Retinal pigment epithelial cell (primary cell): ENCODE measurements at regions not wholly inside any gene's neighbourhood (a gene's known extent, or its start where the extent isn't known, plus 50 kb on each side); places are given as distances from the start of the nearest gene placed in this dataset.

Experiments used
- DNase-seq: peaks from one replicate; pipeline ENCODE4 v3.0.0-alpha.2; 2010; ENCODE audit warnings: low read depth
- H3K4me3 ChIP-seq: 2 replicates; pipeline ENCODE4 v1.5.1; 2011; ENCODE audit warnings: mild to moderate bottlenecking, low read length, control low read depth, moderate library complexity
- CTCF ChIP-seq: conservative IDR thresholded peaks from 2 replicates; pipeline ENCODE4 v1.5.1; 2011; ENCODE audit warnings: low read depth, low read length, control low read depth, inconsistent platforms

- TF ChIP-seq CTCF: no peak
- H3K4me3 ChIP-seq: no peak overlapping the region
- no peak for DNase-seq
Observed at GRCh38 chr1:71167505-71167904, 86.7 kb upstream of the ZRANB2 start.

- no peak overlapping the region for H3K4me3 ChIP-seq
- no peak for TF ChIP-seq CTCF
- DNase-seq: no peak
Observed at GRCh38 chr1:71166178-71167173, 85.6 kb upstream of the ZRANB2 start.

- no peak for TF ChIP-seq CTCF
- no peak overlapping the region for H3K4me3 ChIP-seq
- DNase-seq: no peak
Observed at GRCh38 chr1:71157715-71158114, 76.9 kb upstream of the ZRANB2 start.

- TF ChIP-seq CTCF: no peak
- DNase-seq: no peak
- H3K4me3 ChIP-seq: no peak overlapping the region
Observed at GRCh38 chr1:71157151-71157550, 76.3 kb upstream of the ZRANB2 start.

- no peak overlapping the region for H3K4me3 ChIP-seq
- no peak for TF ChIP-seq CTCF
- DNase-seq: no peak
Observed at GRCh38 chr1:71156590-71156989, 75.8 kb upstream of the ZRANB2 start.

GRCh38 chr1:71154429-71154828, 73.6 kb upstream of the ZRANB2 start:
- TF ChIP-seq CTCF: no peak
- no peak for DNase-seq
- no peak overlapping the region for H3K4me3 ChIP-seq

GRCh38 chr1:71153826-71154225, 73.0 kb upstream of the ZRANB2 start:
- no peak overlapping the region for H3K4me3 ChIP-seq
- no peak for TF ChIP-seq CTCF
- DNase-seq: no peak
